GM23338 (cell line): ENCODE measurements at regions not wholly inside any gene's neighbourhood (a gene's known extent, or its start where the extent isn't known, plus 50 kb on each side); places are given as distances from the start of the nearest gene placed in this dataset.

Source experiments
- ATAC-seq: fragments of 200-7000 bp; cut with Tn5 transposase; 3 replicates; pipeline ENCODE4 v1.9.1; 2020
- DNase-seq: peaks from one replicate; pipeline ENCODE4 v3.0.0-alpha.2; 2015; ENCODE audit warnings: low spot score
- H2AFZ ChIP-seq: fragments of 200-600 bp; sonication (generic); 2 replicates; pipeline ENCODE4 v1.8.0; 2016; ENCODE audit warnings: antibody characterized with exemption, mild to moderate bottlenecking, moderate library complexity
- H3F3A ChIP-seq: fragments of 200-600 bp; sonication (generic); replicated peaks from 2 replicates; pipeline ENCODE4 v1.8.0; 2017; ENCODE audit warnings: antibody characterized with exemption, mixed run types, low read depth
- H3K27ac ChIP-seq: fragments of 200-600 bp; sonication (generic); 2 replicates; pipeline ENCODE4 v1.6.1; 2016; ENCODE audit warnings: low read depth
- H3K27me3 ChIP-seq: fragments of 200-600 bp; sonication (generic); 2 replicates; pipeline ENCODE4 v1.8.0; 2016; ENCODE audit warnings: mild to moderate bottlenecking, mixed run types, moderate library complexity; ENCODE audit not compliant: insufficient read depth
- H3K36me3 ChIP-seq: fragments of 200-600 bp; sonication (generic); 2 replicates; pipeline ENCODE4 v1.8.0; 2016; ENCODE audit warnings: mild to moderate bottlenecking; ENCODE audit not compliant: insufficient read depth
- H3K4me1 ChIP-seq: fragments of 200-600 bp; sonication (generic); 2 replicates; pipeline ENCODE4 v1.8.0; 2016; ENCODE audit warnings: mild to moderate bottlenecking, moderate library complexity; ENCODE audit not compliant: insufficient read depth
- H3K4me2 ChIP-seq: fragments of 200-600 bp; sonication (generic); 2 replicates; pipeline ENCODE4 v1.7.1; 2017; ENCODE audit warnings: mixed run types
- H3K4me3 ChIP-seq: fragments of 200-600 bp; sonication (generic); 2 replicates; pipeline ENCODE4 v1.6.1; 2016; ENCODE audit warnings: mixed run types
- H3K79me2 ChIP-seq: fragments of 200-600 bp; sonication (generic); replicated peaks from 2 replicates; pipeline ENCODE4 v1.8.0; 2017; ENCODE audit warnings: mild to moderate bottlenecking; ENCODE audit not compliant: insufficient read depth
- H3K9me2 ChIP-seq: fragments of 200-600 bp; sonication (generic); 2 replicates; pipeline ENCODE4 v1.8.0; 2017; ENCODE audit not compliant: insufficient read depth
- H4K20me1 ChIP-seq: fragments of 200-600 bp; sonication (generic); replicated peaks from 2 replicates; pipeline ENCODE4 v1.8.0; 2017; ENCODE audit warnings: mild to moderate bottlenecking; ENCODE audit not compliant: insufficient read depth
- H3K27ac Mint-ChIP-seq: 2 replicates; pipeline ENCODE4 v1.8.0; 2020; ENCODE audit warnings: inconsistent platforms, mild to moderate bottlenecking, moderate library complexity, mixed read lengths
- H3K27me3 Mint-ChIP-seq: 3 replicates; pipeline ENCODE4 v1.8.0; 2022; ENCODE audit warnings: low read depth, mild to moderate bottlenecking, moderate library complexity, mixed read lengths, inconsistent platforms; ENCODE audit not compliant: insufficient read depth, poor library complexity
- H3K36me3 Mint-ChIP-seq: 3 replicates; pipeline ENCODE4 v1.8.0; 2021; ENCODE audit warnings: low read depth, mild to moderate bottlenecking, inconsistent platforms, moderate library complexity, mixed read lengths
- H3K4me1 Mint-ChIP-seq: 3 replicates; pipeline ENCODE4 v1.8.0; 2020; ENCODE audit warnings: mild to moderate bottlenecking, inconsistent platforms, mixed read lengths
- H3K4me3 Mint-ChIP-seq: 3 replicates; pipeline ENCODE4 v1.8.0; 2021; ENCODE audit warnings: moderate library complexity, mild to moderate bottlenecking, inconsistent platforms, mixed read lengths
- H3K9me3 Mint-ChIP-seq: 3 replicates; pipeline ENCODE4 v1.8.0; 2020; ENCODE audit warnings: moderate library complexity, mild to moderate bottlenecking, inconsistent platforms, mixed read lengths
- CREB1 ChIP-seq: fragments of 250-450 bp; sonication (Bioruptor Pico); IDR thresholded peaks from 2 replicates; pipeline ENCODE4 v1.5.0; 2020; ENCODE audit warnings: low read depth, mild to moderate bottlenecking, moderate library complexity
- EZH2phosphoT487 ChIP-seq: fragments of 200-600 bp; sonication (generic); IDR thresholded peaks from one replicate; pipeline ENCODE4 v1.8.1; 2018; ENCODE audit warnings: antibody characterized with exemption; ENCODE audit not compliant: unreplicated experiment
- JUNB ChIP-seq: IDR thresholded peaks from one replicate; pipeline ENCODE4 v1.6.1; 2016; ENCODE audit warnings: antibody characterized with exemption; ENCODE audit not compliant: unreplicated experiment
- NANOG ChIP-seq: IDR thresholded peaks from 2 replicates; pipeline ENCODE4 v1.6.1; 2016; ENCODE audit warnings: antibody characterized with exemption, borderline replicate concordance
- REST ChIP-seq: IDR thresholded peaks from one replicate; pipeline ENCODE4 v1.6.1; 2018; ENCODE audit warnings: antibody characterized with exemption; ENCODE audit not compliant: unreplicated experiment
- STAT1 ChIP-seq: IDR thresholded peaks from one replicate; pipeline ENCODE4 v1.6.1; 2016; ENCODE audit warnings: antibody characterized with exemption; ENCODE audit not compliant: unreplicated experiment
- ZNF331 ChIP-seq: fragments of 250-450 bp; sonication (Bioruptor Pico); IDR thresholded peaks from 2 replicates; pipeline ENCODE4 v1.5.0; 2020; ENCODE audit warnings: low read depth, mild to moderate bottlenecking, moderate library complexity
- ZNF462 ChIP-seq: fragments of 250-450 bp; sonication (Bioruptor Pico); IDR thresholded peaks from 2 replicates; pipeline ENCODE4 v1.5.0; 2020; ENCODE audit warnings: mild to moderate bottlenecking, moderate library complexity
- TF ChIP-seq, protein P1 (sequence below), 2 experiments: fragments of 200-600 bp in 1 of 2; sonication (generic) in 1 of 2; conservative IDR thresholded peaks; 2 replicates each; pipeline versions ENCODE4 v1.5.1 to v1.6.1; 2016 to 2017; ENCODE audit warnings: antibody characterized with exemption in 2 of 2, low read depth in 2 of 2, mild to moderate bottlenecking in 2 of 2, moderate library complexity in 1 of 2

GRCh38 chr3:5427021-5427420 is 239.5 kb downstream of the EDEM1 start (continued):
- TF ChIP-seq NANOG = no peak
- TF ChIP-seq EZH2phosphoT487 = no peak
- TF ChIP-seq, protein P1, sequence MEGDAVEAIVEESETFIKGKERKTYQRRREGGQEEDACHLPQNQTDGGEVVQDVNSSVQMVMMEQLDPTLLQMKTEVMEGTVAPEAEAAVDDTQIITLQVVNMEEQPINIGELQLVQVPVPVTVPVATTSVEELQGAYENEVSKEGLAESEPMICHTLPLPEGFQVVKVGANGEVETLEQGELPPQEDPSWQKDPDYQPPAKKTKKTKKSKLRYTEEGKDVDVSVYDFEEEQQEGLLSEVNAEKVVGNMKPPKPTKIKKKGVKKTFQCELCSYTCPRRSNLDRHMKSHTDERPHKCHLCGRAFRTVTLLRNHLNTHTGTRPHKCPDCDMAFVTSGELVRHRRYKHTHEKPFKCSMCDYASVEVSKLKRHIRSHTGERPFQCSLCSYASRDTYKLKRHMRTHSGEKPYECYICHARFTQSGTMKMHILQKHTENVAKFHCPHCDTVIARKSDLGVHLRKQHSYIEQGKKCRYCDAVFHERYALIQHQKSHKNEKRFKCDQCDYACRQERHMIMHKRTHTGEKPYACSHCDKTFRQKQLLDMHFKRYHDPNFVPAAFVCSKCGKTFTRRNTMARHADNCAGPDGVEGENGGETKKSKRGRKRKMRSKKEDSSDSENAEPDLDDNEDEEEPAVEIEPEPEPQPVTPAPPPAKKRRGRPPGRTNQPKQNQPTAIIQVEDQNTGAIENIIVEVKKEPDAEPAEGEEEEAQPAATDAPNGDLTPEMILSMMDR (conservative IDR thresholded peaks at IDR 0.05; ENCODE audit: low read depth in 2 of 2) = no peak

DNA sequence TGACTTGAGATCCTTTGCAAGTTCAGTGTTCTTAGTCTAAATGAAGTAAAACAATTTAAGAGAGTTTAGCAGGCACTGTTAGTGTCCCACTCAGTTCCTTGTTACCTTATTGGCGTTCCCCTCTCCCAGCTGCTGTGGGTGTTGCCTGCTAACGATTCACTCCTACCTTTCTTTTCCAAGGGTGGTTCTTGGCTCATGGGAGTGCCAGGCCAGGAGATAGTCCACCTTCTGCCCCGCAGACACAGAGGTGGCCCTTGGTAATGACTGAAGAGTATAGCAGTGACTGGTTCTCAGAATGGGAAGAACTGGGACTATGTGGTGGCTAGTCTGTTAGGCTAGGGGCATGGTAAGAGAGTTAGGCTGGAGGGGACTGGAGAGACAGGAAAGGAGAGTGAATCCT is 240.4 kb downstream of the EDEM1 start:
- no peaks in the 10 kb centered on the region for H3K27me3 ChIP-seq

More for the DNA sequence above, 240.4 kb downstream of the EDEM1 start:
- Mint-ChIP-seq H3K27ac (no peak overlapping the region), H3K4me1 (no peaks in the 10 kb centered on the region; the same call in 2 of the 3 replicates), H3K9me3 (peaks cover 87% of the 10 kb centered on the region), H3K36me3 (no peaks in the 10 kb centered on the region; the same call in 1 of the 3 replicates), H3K27me3 (no peaks in the 10 kb centered on the region), H3K4me3 (no peak overlapping the region)
- Histone ChIP-seq H3K4me3 (no peak overlapping the region), H3K79me2 (no peaks in the 10 kb centered on the region), H3K9me2 (no peaks in the 10 kb centered on the region), H3K4me2 (no peak overlapping the region), H2AFZ (no peak overlapping the region), H3F3A (no peaks in the 10 kb centered on the region), H3K36me3 (no peaks in the 10 kb centered on the region; the same call in 1 of the 2 replicates), H3K27ac (no peak overlapping the region), H4K20me1 (no peaks in the 10 kb centered on the region), H3K4me1 (no peaks in the 10 kb centered on the region)
- no peak for DNase-seq
- no peak for ATAC-seq
- TF ChIP-seq NANOG (no peak), EZH2phosphoT487 (no peak), JUNB (no peak), ZNF462 (CRISPR knock-in tag) (no peak), REST (no peak), ZNF331 (CRISPR knock-in tag) (no peak), STAT1 (no peak), CREB1 (CRISPR knock-in tag) (no peak)
